ENCODE measurements at regions not wholly inside any gene's neighbourhood (a gene's known extent, or its start where the extent isn't known, plus 50 kb on each side); places are given as distances from the start of the nearest gene placed in this dataset.

GRCh38 chr6:8760951-8761350 is 325.6 kb upstream of the SLC35B3 start:
- Histone ChIP-seq H3K27ac (ENCODE audit: low read depth in 1 of 2, low read length in 1 of 2) (no peak overlapping the region), H3K4me1 (ENCODE audit: control insufficient read depth in 5 of 5, insufficient read depth in 5 of 5, low read length in 5 of 5) (no peaks in the 10 kb centered on the region), H3K4me3 (no peak overlapping the region), H3K27me3 (ENCODE audit: control insufficient read depth in 3 of 3, insufficient read depth in 3 of 3, low read length in 2 of 3) (no peaks in the 10 kb centered on the region), H3K9ac (ENCODE audit: insufficient read depth in 1 of 2, low read length in 2 of 2) (no peak overlapping the region), H3K9me3 (ENCODE audit: control insufficient read depth in 4 of 4, insufficient read depth in 3 of 4, low read length in 3 of 4) (no peaks in the 10 kb centered on the region), H3K36me3 (ENCODE audit: control insufficient read depth in 4 of 4, insufficient read depth in 4 of 4, low read length in 4 of 4) (no peaks in the 10 kb centered on the region)
- TF ChIP-seq CTCF (IDR thresholded peaks at IDR 0.05; ENCODE audit: control extremely low read depth, extremely low read depth), result no peak
- WGBS, 2 donors, result 80 to 81% methylated on average over 1 of the region's 1 CpG
- ATAC-seq (ENCODE audit: insufficient read depth, low FRiP score) (no peak), DNase-seq (no peak)

GRCh38 chr6:8758412-8758811 is 323.1 kb upstream of the SLC35B3 start:
- no peak overlapping the region for H3K27ac ChIP-seq (ENCODE audit: low read depth in 1 of 2, low read length in 1 of 2)
- DNase-seq, result no peak
- no peak for ATAC-seq (ENCODE audit: insufficient read depth, low FRiP score)
- no peak for TF ChIP-seq CTCF (IDR thresholded peaks at IDR 0.05; ENCODE audit: control extremely low read depth, extremely low read depth)
- H3K4me3 ChIP-seq, result no peak overlapping the region
- 75 to 92% methylated on average over 4 of the region's 4 CpGs for WGBS, 2 donors
- H3K27me3 ChIP-seq (ENCODE audit: control insufficient read depth in 3 of 3, insufficient read depth in 3 of 3, low read length in 2 of 3), result no peaks in the 10 kb centered on the region
- no peaks in the 10 kb centered on the region for H3K36me3 ChIP-seq (ENCODE audit: control insufficient read depth in 4 of 4, insufficient read depth in 4 of 4, low read length in 4 of 4)
- no peaks in the 10 kb centered on the region for H3K4me1 ChIP-seq (ENCODE audit: control insufficient read depth in 5 of 5, insufficient read depth in 5 of 5, low read length in 5 of 5)
- no peaks in the 10 kb centered on the region for H3K9me3 ChIP-seq (ENCODE audit: control insufficient read depth in 4 of 4, insufficient read depth in 3 of 4, low read length in 3 of 4)
- H3K9ac ChIP-seq (ENCODE audit: insufficient read depth in 1 of 2, low read length in 2 of 2), result no peak overlapping the region

- H3K27ac ChIP-seq (ENCODE audit: low read depth in 1 of 2, low read length in 1 of 2), result no peak overlapping the region
- no peaks in the 10 kb centered on the region for H3K27me3 ChIP-seq (ENCODE audit: control insufficient read depth in 3 of 3, insufficient read depth in 3 of 3, low read length in 2 of 3)
- DNase-seq (no peak), ATAC-seq (ENCODE audit: insufficient read depth, low FRiP score) (no peak)
- no peak for TF ChIP-seq CTCF (IDR thresholded peaks at IDR 0.05; ENCODE audit: control extremely low read depth, extremely low read depth)
- no peak overlapping the region for H3K4me3 ChIP-seq
- 89 to 93% methylated on average over 4 of the region's 4 CpGs for WGBS, 2 donors
- no peaks in the 10 kb centered on the region for H3K36me3 ChIP-seq (ENCODE audit: control insufficient read depth in 4 of 4, insufficient read depth in 4 of 4, low read length in 4 of 4)
- H3K9ac ChIP-seq (ENCODE audit: insufficient read depth in 1 of 2, low read length in 2 of 2), result no peak overlapping the region
- no peaks in the 10 kb centered on the region for H3K4me1 ChIP-seq (ENCODE audit: control insufficient read depth in 5 of 5, insufficient read depth in 5 of 5, low read length in 5 of 5)
- H3K9me3 ChIP-seq (ENCODE audit: control insufficient read depth in 4 of 4, insufficient read depth in 3 of 4, low read length in 3 of 4), result no peaks in the 10 kb centered on the region
Measured at GRCh38 chr6:8750627-8751026, 315.3 kb upstream of the SLC35B3 start.

GRCh38 chr6:8749465-8749864 is 314.1 kb upstream of the SLC35B3 start:
- Histone ChIP-seq H3K4me1 (ENCODE audit: control insufficient read depth in 5 of 5, insufficient read depth in 5 of 5, low read length in 5 of 5) (no peaks in the 10 kb centered on the region), H3K27ac (ENCODE audit: low read depth in 1 of 2, low read length in 1 of 2) (no peak overlapping the region), H3K4me3 (no peak overlapping the region), H3K9me3 (ENCODE audit: control insufficient read depth in 4 of 4, insufficient read depth in 3 of 4, low read length in 3 of 4) (no peaks in the 10 kb centered on the region), H3K36me3 (ENCODE audit: control insufficient read depth in 4 of 4, insufficient read depth in 4 of 4, low read length in 4 of 4) (no peaks in the 10 kb centered on the region), H3K27me3 (ENCODE audit: control insufficient read depth in 3 of 3, insufficient read depth in 3 of 3, low read length in 2 of 3) (no peaks in the 10 kb centered on the region), H3K9ac (ENCODE audit: insufficient read depth in 1 of 2, low read length in 2 of 2) (no peak overlapping the region)
- no peak for DNase-seq
- no peak for TF ChIP-seq CTCF (IDR thresholded peaks at IDR 0.05; ENCODE audit: control extremely low read depth, extremely low read depth)
- WGBS, 2 donors, result 81 to 84% methylated on average over 1 of the region's 1 CpG
- no peak for ATAC-seq (ENCODE audit: insufficient read depth, low FRiP score)
